DOHH2 (cell line): ENCODE measurements at regions not wholly inside any gene's neighbourhood (a gene's known extent, or its start where the extent isn't known, plus 50 kb on each side); places are given as distances from the start of the nearest gene placed in this dataset.

ENCODE experiments used
- H3F3A ChIP-seq: fragments of 200-600 bp; sonication (generic), shearing (Covaris generic); 2 replicates; pipeline ENCODE4 v1.6.0; 2016; ENCODE audit warnings: antibody characterized with exemption, mild to moderate bottlenecking; ENCODE audit not compliant: control insufficient read depth, insufficient read depth
- H3K27ac ChIP-seq: fragments of 200-600 bp; sonication (generic); 2 replicates; pipeline ENCODE4 v1.5.1; 2014; ENCODE audit warnings: low read depth, mild to moderate bottlenecking, low read length, moderate library complexity
- H3K27me3 ChIP-seq: fragments of 200-600 bp; sonication (generic); 2 replicates; pipeline ENCODE4 v1.6.1; 2014; ENCODE audit warnings: mild to moderate bottlenecking, low read length, mixed read lengths; ENCODE audit not compliant: control insufficient read depth
- H3K36me3 ChIP-seq: fragments of 200-600 bp; sonication (generic); 2 replicates; pipeline ENCODE4 v1.6.1; 2014; ENCODE audit warnings: mild to moderate bottlenecking, low read length, moderate library complexity, mixed read lengths; ENCODE audit not compliant: control insufficient read depth
- H3K4me1 ChIP-seq: fragments of 200-600 bp; sonication (generic); 2 replicates; pipeline ENCODE4 v1.6.1; 2014; ENCODE audit warnings: mild to moderate bottlenecking, low read length, mixed read lengths; ENCODE audit not compliant: control insufficient read depth
- H3K4me2 ChIP-seq: fragments of 200-600 bp; sonication (generic); 2 replicates; pipeline ENCODE4 v1.6.0; 2014; ENCODE audit warnings: mild to moderate bottlenecking, low read length, moderate library complexity
- H3K4me3 ChIP-seq: fragments of 200-600 bp; sonication (generic); 2 replicates; pipeline ENCODE4 v1.5.1; 2014; ENCODE audit warnings: mild to moderate bottlenecking, low read length, mixed read lengths
- H3K79me2 ChIP-seq: fragments of 200-600 bp; sonication (generic); 2 replicates; pipeline ENCODE4 v1.6.1; 2014; ENCODE audit warnings: mild to moderate bottlenecking, low read length, mixed read lengths; ENCODE audit not compliant: control insufficient read depth
- H3K9me2 ChIP-seq: fragments of 200-600 bp; sonication (generic); replicated peaks from 2 replicates; pipeline ENCODE4 v1.6.1; 2014; ENCODE audit warnings: mild to moderate bottlenecking, low read length, mixed read lengths; ENCODE audit not compliant: control insufficient read depth
- H3K9me3 ChIP-seq: fragments of 200-600 bp; sonication (generic); 2 replicates; pipeline ENCODE4 v1.6.1; 2014; ENCODE audit warnings: antibody characterized with exemption, low read length, mixed read lengths; ENCODE audit not compliant: control insufficient read depth, insufficient read depth
- H4K20me1 ChIP-seq: fragments of 200-600 bp; sonication (generic); 2 replicates; pipeline ENCODE4 v1.6.0; 2014; ENCODE audit warnings: low read depth, mild to moderate bottlenecking, antibody characterized with exemption, low read length, moderate library complexity; ENCODE audit not compliant: control insufficient read depth, insufficient read depth
- EZH2phosphoT487 ChIP-seq: fragments of 200-600 bp; sonication (generic); IDR thresholded peaks from 2 replicates; pipeline ENCODE4 v1.6.1; 2017; ENCODE audit warnings: borderline replicate concordance, mild to moderate bottlenecking, antibody characterized with exemption, low read length, moderate library complexity, mixed read lengths
- TF ChIP-seq, protein P1 (sequence below): fragments of 200-600 bp; sonication (generic); IDR thresholded peaks from one replicate; pipeline ENCODE4 v1.5.1; 2014; ENCODE audit warnings: antibody characterized with exemption, mild to moderate bottlenecking, low read depth, low read length; ENCODE audit not compliant: poor library complexity, severe bottlenecking

DNA sequence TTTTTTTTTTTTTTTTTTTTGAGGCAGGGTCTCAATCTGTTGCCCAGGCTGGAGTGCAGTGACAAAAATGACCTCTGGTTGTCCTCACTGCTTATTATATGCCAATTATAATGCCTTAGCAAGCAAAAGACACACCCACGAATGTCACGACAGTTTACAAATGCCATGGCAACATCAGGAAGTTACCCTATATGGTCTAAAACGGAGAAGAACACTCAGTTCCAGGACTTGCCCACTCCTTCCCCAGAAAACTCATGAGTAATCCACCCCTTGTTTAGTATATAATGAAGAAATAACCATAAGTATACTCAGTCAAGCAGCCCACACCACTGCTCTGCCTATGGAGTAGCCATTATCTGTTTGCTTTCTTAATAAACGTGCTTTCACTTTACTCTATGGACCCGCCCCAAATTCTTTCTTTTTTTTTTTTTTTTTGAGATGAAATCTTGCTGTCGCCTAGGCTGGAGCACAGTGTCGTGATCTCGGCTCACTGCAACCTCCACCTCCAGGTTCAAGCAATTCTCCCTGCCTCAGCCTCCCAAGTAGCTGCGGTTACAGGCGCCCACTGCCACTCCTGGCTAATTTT lies 106.2 kb downstream of the SMIM20 start:
- Histone ChIP-seq H3K4me2 (no peak overlapping the region), H3K79me2 (no peaks in the 10 kb centered on the region), H4K20me1 (no peaks in the 10 kb centered on the region), H3K36me3 (no peaks in the 10 kb centered on the region), H3F3A (no peaks in the 10 kb centered on the region), H3K9me2 (no peaks in the 10 kb centered on the region), H3K27me3 (peaks cover 23% of the 10 kb centered on the region), H3K9me3 (no peaks in the 10 kb centered on the region), H3K4me3 (no peak overlapping the region), H3K27ac (no peak overlapping the region), H3K4me1 (no peaks in the 10 kb centered on the region)
- no peak for TF ChIP-seq EZH2phosphoT487
- TF ChIP-seq, protein P1, sequence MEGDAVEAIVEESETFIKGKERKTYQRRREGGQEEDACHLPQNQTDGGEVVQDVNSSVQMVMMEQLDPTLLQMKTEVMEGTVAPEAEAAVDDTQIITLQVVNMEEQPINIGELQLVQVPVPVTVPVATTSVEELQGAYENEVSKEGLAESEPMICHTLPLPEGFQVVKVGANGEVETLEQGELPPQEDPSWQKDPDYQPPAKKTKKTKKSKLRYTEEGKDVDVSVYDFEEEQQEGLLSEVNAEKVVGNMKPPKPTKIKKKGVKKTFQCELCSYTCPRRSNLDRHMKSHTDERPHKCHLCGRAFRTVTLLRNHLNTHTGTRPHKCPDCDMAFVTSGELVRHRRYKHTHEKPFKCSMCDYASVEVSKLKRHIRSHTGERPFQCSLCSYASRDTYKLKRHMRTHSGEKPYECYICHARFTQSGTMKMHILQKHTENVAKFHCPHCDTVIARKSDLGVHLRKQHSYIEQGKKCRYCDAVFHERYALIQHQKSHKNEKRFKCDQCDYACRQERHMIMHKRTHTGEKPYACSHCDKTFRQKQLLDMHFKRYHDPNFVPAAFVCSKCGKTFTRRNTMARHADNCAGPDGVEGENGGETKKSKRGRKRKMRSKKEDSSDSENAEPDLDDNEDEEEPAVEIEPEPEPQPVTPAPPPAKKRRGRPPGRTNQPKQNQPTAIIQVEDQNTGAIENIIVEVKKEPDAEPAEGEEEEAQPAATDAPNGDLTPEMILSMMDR, result no peak

DNA sequence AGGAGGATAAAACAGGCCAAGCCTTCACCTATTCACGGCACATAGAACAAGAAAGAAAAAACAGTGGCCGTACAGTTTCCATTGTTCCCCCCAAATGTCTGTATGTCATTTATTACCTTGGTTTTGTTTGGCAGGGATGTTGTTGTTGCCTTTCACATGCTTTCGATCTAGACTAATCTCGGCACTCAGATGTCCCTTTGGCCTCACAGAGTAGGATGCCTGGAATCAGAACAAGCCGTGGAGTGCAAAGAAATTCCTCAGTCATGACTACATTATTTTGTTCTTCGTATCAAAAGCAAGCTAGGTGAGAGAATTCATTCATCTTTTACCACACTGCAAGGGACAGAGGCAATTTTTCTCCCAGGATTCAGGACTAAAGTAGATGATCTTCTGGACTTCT lies 106.9 kb downstream of the SMIM20 start:
- Histone ChIP-seq H3K27ac (no peak overlapping the region), H3K9me2 (no peaks in the 10 kb centered on the region), H3K9me3 (no peaks in the 10 kb centered on the region), H3K4me1 (no peaks in the 10 kb centered on the region), H3K4me2 (no peak overlapping the region), H3K27me3 (peaks cover 21% of the 10 kb centered on the region), H3F3A (no peaks in the 10 kb centered on the region), H4K20me1 (no peaks in the 10 kb centered on the region), H3K4me3 (no peak overlapping the region), H3K36me3 (no peaks in the 10 kb centered on the region), H3K79me2 (no peaks in the 10 kb centered on the region)
- TF ChIP-seq EZH2phosphoT487, result no peak
- TF ChIP-seq, protein P1, result no peak

DNA sequence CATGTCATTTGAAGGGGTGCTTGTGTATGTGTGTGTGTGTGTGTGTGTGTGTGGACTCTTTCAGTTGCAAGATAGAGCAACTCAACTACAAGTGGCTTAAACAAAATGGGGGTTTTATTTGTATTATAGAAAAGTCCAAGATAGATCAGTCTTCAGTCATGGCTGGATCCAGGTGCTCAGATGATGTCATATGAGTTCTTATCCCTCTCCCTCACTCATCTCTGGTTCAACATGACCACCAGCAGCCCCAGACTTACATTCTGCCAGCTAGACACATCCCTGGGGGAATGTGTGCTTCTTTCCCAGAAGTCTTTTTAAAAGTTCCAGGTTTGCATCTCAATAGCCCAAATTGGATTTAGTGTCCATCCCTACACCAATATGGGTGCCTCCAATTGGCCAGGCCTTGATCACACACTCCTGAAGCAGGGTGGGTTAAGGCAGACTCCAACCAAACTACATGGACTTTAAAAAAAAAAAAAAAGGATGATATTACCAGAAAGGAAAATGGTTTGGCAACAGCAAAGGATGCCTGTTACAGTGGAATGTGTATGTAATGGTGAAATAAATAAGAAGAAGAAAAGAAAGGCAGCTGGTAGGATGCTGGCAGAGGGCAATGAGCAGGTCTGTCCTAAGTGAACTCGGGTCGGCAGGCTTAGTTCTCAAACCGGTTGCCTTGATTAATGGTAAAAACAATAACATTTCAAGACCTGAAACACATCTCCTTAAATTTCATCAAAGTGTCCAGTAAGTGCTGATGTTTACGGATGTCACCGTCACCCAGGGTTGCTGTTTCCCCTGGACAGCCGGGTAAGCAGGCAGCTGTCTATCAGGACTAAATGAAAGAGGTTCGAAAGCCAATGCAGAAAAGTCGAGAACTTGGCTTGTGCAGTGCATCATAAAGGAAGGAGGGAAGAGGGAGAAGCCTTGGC lies 107.7 kb downstream of the SMIM20 start:
- H3K9me3 ChIP-seq, result no peaks in the 10 kb centered on the region
- H3K9me2 ChIP-seq, result no peaks in the 10 kb centered on the region
- no peak overlapping the region for H3K4me2 ChIP-seq
- no peak overlapping the region for H3K4me3 ChIP-seq
- no peaks in the 10 kb centered on the region for H3K36me3 ChIP-seq
- TF ChIP-seq, protein P1, result no peak
- no peak for TF ChIP-seq EZH2phosphoT487
- peaks cover 21% of the 10 kb centered on the region for H3K27me3 ChIP-seq
- no peak overlapping the region for H3K27ac ChIP-seq
- no peaks in the 10 kb centered on the region for H4K20me1 ChIP-seq
- no peaks in the 10 kb centered on the region for H3F3A ChIP-seq
- H3K4me1 ChIP-seq, result no peaks in the 10 kb centered on the region
- H3K79me2 ChIP-seq, result no peaks in the 10 kb centered on the region
